Neural cell (in vitro differentiated cells): ENCODE measurements at regions not wholly inside any gene's neighbourhood (a gene's known extent, or its start where the extent isn't known, plus 50 kb on each side); places are given as distances from the start of the nearest gene placed in this dataset.

Experiments used
- CTCF ChIP-seq: fragments of 450-650 bp; IDR thresholded peaks from 2 replicates; pipeline ENCODE4 v1.5.1; 2014; ENCODE audit warnings: antibody characterized with exemption, mild to moderate bottlenecking, moderate library complexity; ENCODE audit not compliant: poor library complexity, severe bottlenecking
- POLR2AphosphoS5 ChIP-seq: IDR thresholded peaks from 2 replicates; pipeline ENCODE4 v1.6.1; 2012
- REST ChIP-seq: IDR thresholded peaks from 2 replicates; pipeline ENCODE4 v1.6.1; 2012; ENCODE audit warnings: borderline replicate concordance
- TAF1 ChIP-seq: IDR thresholded peaks from 2 replicates; pipeline ENCODE4 v1.6.1; 2012; ENCODE audit warnings: low read depth

GRCh38 chr2:40937284-40937683 lies 485.4 kb upstream of the SLC8A1 start:
- TF ChIP-seq TAF1 (no peak), CTCF (no peak), REST (no peak), POLR2AphosphoS5 (no peak)
